CD14-positive monocyte (primary cell): ENCODE measurements at regions not wholly inside any gene's neighbourhood (a gene's known extent, or its start where the extent isn't known, plus 50 kb on each side); places are given as distances from the start of the nearest gene placed in this dataset.

ENCODE experiments used
- DNase-seq, 3 donors: peaks; one replicate each; pipeline ENCODE4 v3.0.0-alpha.2; 2011 to 2022
- H2AFZ ChIP-seq: 2 replicates; pipeline ENCODE4 v1.6.0; 2012; ENCODE audit warnings: mild to moderate bottlenecking, low read depth, low read length, inconsistent platforms; ENCODE audit not compliant: insufficient read depth, poor library complexity, severe bottlenecking
- H3K27ac ChIP-seq, 2 donors: 1 replicate in 1 of 2; 2 replicates in 1 of 2; pipeline ENCODE4 v1.5.1; 2012 to 2013; ENCODE audit warnings: low read length in 2 of 2, control low read depth in 1 of 2, inconsistent platforms in 1 of 2, low read depth in 1 of 2, mild to moderate bottlenecking in 1 of 2
- H3K27me3 ChIP-seq, 2 donors: one replicate each; pipeline versions ENCODE4 v1.6.0 to v1.6.1; 2011 to 2013; ENCODE audit warnings: low read length in 2 of 2; ENCODE audit not compliant: control insufficient read depth in 2 of 2, insufficient read depth in 2 of 2
- H3K36me3 ChIP-seq, 2 donors: replicated peaks in 1 of 2; 1 replicate in 1 of 2; 2 replicates in 1 of 2; pipeline versions ENCODE4 v1.5.1 to v1.6.1; 2012 to 2013; ENCODE audit warnings: low read length in 2 of 2, control low read depth in 1 of 2, inconsistent platforms in 1 of 2, mild to moderate bottlenecking in 1 of 2; ENCODE audit not compliant: insufficient read depth in 2 of 2, control insufficient read depth in 1 of 2
- H3K4me1 ChIP-seq, 2 donors: 1 replicate in 1 of 2; 2 replicates in 1 of 2; pipeline versions ENCODE4 v1.5.1 to v1.6.1; 2012 to 2013; ENCODE audit warnings: low read length in 2 of 2, control low read depth in 1 of 2, inconsistent platforms in 1 of 2, mild to moderate bottlenecking in 1 of 2, moderate library complexity in 1 of 2; ENCODE audit not compliant: insufficient read depth in 2 of 2, control insufficient read depth in 1 of 2
- H3K4me2 ChIP-seq: replicated peaks from 2 replicates; pipeline ENCODE3; 2012; ENCODE audit warnings: low read length, moderate library complexity, mild to moderate bottlenecking; ENCODE audit not compliant: poor library complexity, severe bottlenecking; ENCODE audit errors: extremely low read depth
- H3K4me3 ChIP-seq, 3 experiments: fragments of 200-600 bp in 1 of 3; sonication (generic) in 1 of 3; replicated peaks in 1 of 3; 1 replicate in 2 of 3; 2 replicates in 1 of 3; pipeline ENCODE4 v1.5.1; 2011 to 2013; ENCODE audit warnings: low read length in 3 of 3, mild to moderate bottlenecking in 3 of 3, control low read depth in 2 of 3, low read depth in 2 of 3, inconsistent platforms in 1 of 3, moderate library complexity in 1 of 3
- H3K79me2 ChIP-seq: 2 replicates; pipeline ENCODE4 v1.6.0; 2012; ENCODE audit warnings: mild to moderate bottlenecking, control low read depth, inconsistent platforms, low read length, moderate library complexity; ENCODE audit not compliant: insufficient read depth
- H3K9ac ChIP-seq: 2 replicates; pipeline ENCODE4 v1.6.0; 2017; ENCODE audit warnings: low read length, mild to moderate bottlenecking; ENCODE audit not compliant: insufficient read depth, poor library complexity, severe bottlenecking
- H3K9me3 ChIP-seq, 2 donors: replicated peaks in 1 of 2; 1 replicate in 1 of 2; 2 replicates in 1 of 2; pipeline versions ENCODE4 v1.5.1 to v1.6.1; 2012 to 2013; ENCODE audit warnings: low read length in 2 of 2, control low read depth in 1 of 2; ENCODE audit not compliant: control insufficient read depth in 1 of 2, insufficient read depth in 1 of 2
- H4K20me1 ChIP-seq: 2 replicates; pipeline ENCODE4 v1.6.0; 2012; ENCODE audit warnings: mild to moderate bottlenecking, low read length, control low read depth, moderate library complexity; ENCODE audit not compliant: insufficient read depth
- H3K27ac Mint-ChIP-seq, 7 donors: one replicate each; pipeline ENCODE4 v1.8.0; 2020; ENCODE audit warnings: mild to moderate bottlenecking in 7 of 7, mixed read lengths in 7 of 7, moderate library complexity in 6 of 7, inconsistent platforms in 2 of 7
- H3K27me3 Mint-ChIP-seq, 3 donors: one replicate each; pipeline ENCODE4 v1.8.0; 2021 to 2022; ENCODE audit warnings: low read depth in 3 of 3, mild to moderate bottlenecking in 3 of 3, mixed read lengths in 3 of 3, moderate library complexity in 3 of 3, inconsistent platforms in 1 of 3
- H3K36me3 Mint-ChIP-seq, 2 donors: one replicate each; pipeline ENCODE4 v1.8.0; 2020; ENCODE audit warnings: mixed read lengths in 2 of 2, inconsistent platforms in 1 of 2, mild to moderate bottlenecking in 1 of 2
- H3K4me1 Mint-ChIP-seq: one replicate; pipeline ENCODE4 v1.8.0; 2020; ENCODE audit warnings: mild to moderate bottlenecking, mixed read lengths
- H3K4me3 Mint-ChIP-seq, 2 donors: one replicate each; pipeline ENCODE4 v1.8.0; 2020; ENCODE audit warnings: mild to moderate bottlenecking in 2 of 2, mixed read lengths in 2 of 2, moderate library complexity in 1 of 2
- H3K9me3 Mint-ChIP-seq, 7 donors: one replicate each; pipeline ENCODE4 v1.8.0; 2020 to 2022; ENCODE audit warnings: mixed read lengths in 7 of 7, mild to moderate bottlenecking in 6 of 7, moderate library complexity in 6 of 7, inconsistent platforms in 2 of 7
- WGBS: methylation state at CpG from one replicate; pipeline ENCODE4 v1.1.5; 2013; ENCODE audit warnings: missing lambda C conversion rate; ENCODE audit not compliant: insufficient coverage; 5-methylcytosine and 5-hydroxymethylcytosine counted together
- intact Hi-C, 2 donors: fragments of 100-400 bp; cut with micrococcal nuclease; formaldehyde crosslinking; loops; one replicate each; pipeline versions ENCODE4 v1.15.0 to v1.15.1; 2023
- TF ChIP-seq, protein P1 (sequence below): fragments of 200-600 bp; IDR thresholded peaks from one replicate; pipeline ENCODE4 v1.8.0; 2022; ENCODE audit warnings: antibody characterized with exemption, mild to moderate bottlenecking

DNA sequence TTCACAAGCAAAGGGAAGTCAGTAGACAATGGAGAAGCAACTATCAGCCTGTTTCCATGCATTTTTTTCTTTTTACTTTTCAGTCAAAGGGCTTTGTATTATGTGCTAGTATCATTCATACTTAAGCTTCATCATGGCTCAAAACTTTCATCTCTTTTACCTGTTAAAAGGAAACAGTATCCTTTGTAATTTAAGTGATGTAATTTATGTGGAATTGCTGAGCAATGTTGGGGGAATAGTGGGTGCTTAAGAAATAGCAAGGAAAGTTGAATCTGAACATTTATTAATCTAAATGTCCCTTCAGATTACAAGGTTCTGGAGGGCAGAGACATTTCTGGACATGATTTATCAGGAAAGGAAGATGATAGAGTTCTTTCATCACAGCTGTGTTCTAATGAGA, 915.3 kb downstream of the VRK1 start:
- DNase-seq, result no peak
- Histone ChIP-seq H3K4me2 (no peak overlapping the region), H3K27me3 (no peaks in the 10 kb centered on the region), H3K36me3 (no peaks in the 10 kb centered on the region), H2AFZ (no peak overlapping the region), H3K9ac (no peak overlapping the region), H3K27ac (no peak overlapping the region), H4K20me1 (no peaks in the 10 kb centered on the region), H3K4me3 (no peak overlapping the region), H3K9me3 (no peaks in the 10 kb centered on the region), H3K79me2 (no peaks in the 10 kb centered on the region), H3K4me1 (peaks cover 0 to 2% of the 10 kb centered on the region in 2 donors)
- Mint-ChIP-seq H3K4me3 (no peak overlapping the region), H3K27me3 (peaks cover 0 to 2% (median 0%) of the 10 kb centered on the region in 3 donors), H3K9me3 (peaks cover 0 to 2% (median 0%) of the 10 kb centered on the region in 7 donors), H3K36me3 (no peaks in the 10 kb centered on the region), H3K4me1 (peaks cover 3% of the 10 kb centered on the region), H3K27ac (no peak overlapping the region)
- TF ChIP-seq, protein P1, sequence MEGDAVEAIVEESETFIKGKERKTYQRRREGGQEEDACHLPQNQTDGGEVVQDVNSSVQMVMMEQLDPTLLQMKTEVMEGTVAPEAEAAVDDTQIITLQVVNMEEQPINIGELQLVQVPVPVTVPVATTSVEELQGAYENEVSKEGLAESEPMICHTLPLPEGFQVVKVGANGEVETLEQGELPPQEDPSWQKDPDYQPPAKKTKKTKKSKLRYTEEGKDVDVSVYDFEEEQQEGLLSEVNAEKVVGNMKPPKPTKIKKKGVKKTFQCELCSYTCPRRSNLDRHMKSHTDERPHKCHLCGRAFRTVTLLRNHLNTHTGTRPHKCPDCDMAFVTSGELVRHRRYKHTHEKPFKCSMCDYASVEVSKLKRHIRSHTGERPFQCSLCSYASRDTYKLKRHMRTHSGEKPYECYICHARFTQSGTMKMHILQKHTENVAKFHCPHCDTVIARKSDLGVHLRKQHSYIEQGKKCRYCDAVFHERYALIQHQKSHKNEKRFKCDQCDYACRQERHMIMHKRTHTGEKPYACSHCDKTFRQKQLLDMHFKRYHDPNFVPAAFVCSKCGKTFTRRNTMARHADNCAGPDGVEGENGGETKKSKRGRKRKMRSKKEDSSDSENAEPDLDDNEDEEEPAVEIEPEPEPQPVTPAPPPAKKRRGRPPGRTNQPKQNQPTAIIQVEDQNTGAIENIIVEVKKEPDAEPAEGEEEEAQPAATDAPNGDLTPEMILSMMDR, result no peak
- intact Hi-C loops, result no loop called here

DNA sequence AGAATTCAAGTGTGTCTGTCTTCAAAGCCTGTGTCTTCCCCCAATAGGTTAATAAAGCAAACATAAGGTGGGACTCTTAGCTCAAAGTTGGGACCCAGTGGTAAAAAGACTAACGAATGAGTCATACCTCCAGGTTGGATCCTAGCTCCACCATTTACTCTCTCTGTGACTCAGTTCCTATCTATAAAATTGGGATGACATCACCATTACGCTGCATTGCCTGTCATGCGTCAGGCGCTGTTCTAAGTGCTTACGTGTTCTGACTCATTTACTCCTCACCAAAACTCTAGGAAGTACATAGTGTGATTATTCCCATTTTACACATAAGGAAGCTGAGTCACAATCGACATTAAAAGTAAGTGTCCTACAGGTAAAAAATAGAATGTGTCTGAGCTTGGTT, 915.8 kb downstream of the VRK1 start:
- Histone ChIP-seq H3K4me3 (no peak overlapping the region), H3K4me1 (no peaks in the 10 kb centered on the region), H3K27ac (no peak overlapping the region), H3K27me3 (no peaks in the 10 kb centered on the region), H3K9me3 (no peaks in the 10 kb centered on the region), H2AFZ (no peak overlapping the region), H3K9ac (no peak overlapping the region), H3K36me3 (no peaks in the 10 kb centered on the region), H3K4me2 (no peak overlapping the region), H3K79me2 (no peaks in the 10 kb centered on the region), H4K20me1 (no peaks in the 10 kb centered on the region)
- intact Hi-C loops, result no loop called here
- no peak overlapping the region for H3K27ac Mint-ChIP-seq
- H3K4me3 Mint-ChIP-seq, result no peak overlapping the region
- H3K4me1 Mint-ChIP-seq, result no peaks in the 10 kb centered on the region
- TF ChIP-seq, protein P1, result no peak
- no peak for DNase-seq
- no peaks in the 10 kb centered on the region for H3K36me3 Mint-ChIP-seq
- peaks cover 0 to 2% (median 0%) of the 10 kb centered on the region in 7 donors for H3K9me3 Mint-ChIP-seq
- WGBS, result no CpG with 5 or more reads among the region's 6 CpGs
- H3K27me3 Mint-ChIP-seq, result peaks cover 0 to 2% (median 0%) of the 10 kb centered on the region in 3 donors
